Right ventricle myocardium inferior (tissue), 1 donor: ENCODE measurements at regions not wholly inside any gene's neighbourhood (a gene's known extent, or its start where the extent isn't known, plus 50 kb on each side); places are given as distances from the start of the nearest gene placed in this dataset.

Source experiments
- ATAC-seq: fragments of 200-7000 bp; cut with Tn5 transposase; one replicate; pipeline ENCODE4 v1.9.1; 2020; ENCODE audit warnings: mild to moderate bottlenecking, moderate library complexity
- DNase-seq: peaks from one replicate; pipeline ENCODE4 v3.0.0; 2021; ENCODE audit errors: missing footprints
- intact Hi-C: fragments of 100-400 bp; cut with DNase I; formaldehyde crosslinking; loops from one replicate; pipeline ENCODE4 v1.11.0; 2022
- donor health status: DM: no; HTN: yes; CAD: no; lungs with severe emphysema.

DNA sequence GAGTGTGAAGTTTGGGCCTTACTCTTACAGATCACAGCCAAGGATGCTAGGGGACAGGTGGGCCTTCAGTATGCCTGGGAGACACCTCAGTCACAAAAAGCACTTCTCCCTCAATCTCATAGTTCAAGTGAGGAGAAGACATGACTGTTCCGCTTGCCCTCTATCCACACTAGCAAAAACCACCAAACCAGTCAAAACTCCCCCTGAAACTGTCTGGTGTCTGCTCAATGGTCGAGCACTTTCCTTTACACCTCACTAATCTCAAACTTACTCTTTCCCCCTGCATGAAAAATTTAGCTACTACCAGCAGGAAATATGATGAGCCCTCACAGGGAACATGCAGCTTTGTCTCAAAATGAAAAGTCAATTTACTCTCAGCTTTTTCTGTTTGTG, 232.2 kb downstream of the TRIB2 start:
- intact Hi-C loops: no loop called here
- no peak for ATAC-seq

DNA sequence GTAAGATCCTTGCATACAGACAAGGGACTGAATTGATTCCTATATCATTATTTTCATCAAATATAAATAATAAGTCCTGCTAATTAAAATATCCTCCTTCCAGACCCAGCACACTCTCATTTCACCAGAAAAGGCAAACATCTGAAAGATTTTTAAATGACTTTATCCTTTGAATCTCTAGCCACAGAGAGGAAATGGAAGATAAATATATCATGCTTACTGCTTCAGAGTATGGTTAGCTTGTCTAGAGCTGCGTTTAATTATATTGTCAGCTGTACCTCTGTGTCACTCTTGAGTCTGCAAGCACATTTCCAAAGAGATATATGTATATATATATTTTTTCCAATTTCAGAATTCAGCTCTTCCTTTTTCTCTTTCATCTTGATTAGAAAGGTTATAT, 232.7 kb downstream of the TRIB2 start:
- ATAC-seq: no peak
- no peak for DNase-seq
- intact Hi-C loops: no loop called here

More for the DNA sequence above, 232.2 kb downstream of the TRIB2 start:
- DNase-seq: no peak

DNA sequence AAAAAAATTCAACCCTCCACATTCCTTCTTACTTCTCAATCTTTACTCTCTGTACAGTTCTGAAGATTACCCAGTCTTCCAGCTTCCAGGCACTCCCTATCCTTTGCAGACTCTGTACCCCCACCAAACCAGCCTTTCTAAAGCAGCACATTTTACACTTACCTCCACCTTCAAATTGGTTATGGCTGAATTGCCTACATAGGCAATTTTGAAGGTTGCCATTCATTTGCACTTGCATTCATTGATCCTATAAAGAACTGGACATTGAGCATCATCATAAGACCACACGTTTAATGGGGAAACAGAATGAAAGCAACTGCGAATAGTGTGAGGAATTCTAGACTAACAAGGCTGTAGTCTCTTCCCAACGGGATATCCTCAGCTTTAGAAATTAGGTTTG, 233.4 kb downstream of the TRIB2 start:
- no peak for DNase-seq
- ATAC-seq: no peak
- intact Hi-C loops: no loop called here

DNA sequence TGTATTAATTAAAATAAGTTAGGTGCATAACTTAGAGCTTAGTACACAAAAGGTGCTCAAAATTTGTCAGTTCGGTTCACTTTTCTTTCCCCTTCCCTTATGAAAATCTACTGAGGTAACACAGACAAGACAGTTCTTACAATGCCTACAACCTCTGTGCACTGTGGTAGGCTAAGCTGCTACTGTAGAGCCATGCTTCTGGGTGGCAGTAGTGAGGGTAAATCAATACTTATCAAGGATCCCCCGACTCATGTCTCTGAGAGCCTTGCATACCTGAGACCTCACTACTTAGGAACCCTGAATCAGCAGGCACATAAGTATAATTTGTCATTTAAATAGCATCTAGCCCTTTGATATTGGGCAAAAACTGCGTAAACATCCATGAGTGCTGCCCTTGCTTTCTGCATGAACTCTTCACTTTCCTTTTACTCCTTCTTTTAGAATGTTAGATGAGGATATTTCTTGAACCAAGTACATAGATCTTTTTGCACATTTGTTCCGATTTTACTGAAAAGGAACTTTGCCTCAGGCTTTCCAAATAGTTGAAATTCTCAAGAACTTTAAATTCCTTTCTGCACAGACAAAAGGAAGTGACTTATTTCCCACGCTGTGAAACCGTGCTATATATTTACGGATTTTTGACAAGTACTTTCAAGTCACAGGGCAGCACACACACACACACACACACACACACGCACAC, 234.4 kb downstream of the TRIB2 start:
- ATAC-seq: no peak
- intact Hi-C loops: no loop called here
- no peak for DNase-seq

DNA sequence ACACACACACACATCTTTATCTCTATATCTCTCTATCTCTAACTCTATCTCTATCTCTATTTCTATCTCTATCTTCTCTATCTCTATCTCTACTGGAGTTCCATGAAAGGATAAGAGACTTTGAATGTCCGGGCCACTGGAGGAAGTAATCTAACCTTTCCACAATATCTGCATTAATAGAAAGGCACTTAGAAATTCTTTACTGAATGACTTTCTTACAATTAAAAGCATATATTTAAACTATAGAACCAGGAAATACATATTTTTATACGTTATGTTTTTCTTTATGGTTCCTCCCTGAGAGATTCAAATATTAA, 234.9 kb downstream of the TRIB2 start:
- ATAC-seq (no peak), DNase-seq (no peak)
- intact Hi-C loops: no loop called here

DNA sequence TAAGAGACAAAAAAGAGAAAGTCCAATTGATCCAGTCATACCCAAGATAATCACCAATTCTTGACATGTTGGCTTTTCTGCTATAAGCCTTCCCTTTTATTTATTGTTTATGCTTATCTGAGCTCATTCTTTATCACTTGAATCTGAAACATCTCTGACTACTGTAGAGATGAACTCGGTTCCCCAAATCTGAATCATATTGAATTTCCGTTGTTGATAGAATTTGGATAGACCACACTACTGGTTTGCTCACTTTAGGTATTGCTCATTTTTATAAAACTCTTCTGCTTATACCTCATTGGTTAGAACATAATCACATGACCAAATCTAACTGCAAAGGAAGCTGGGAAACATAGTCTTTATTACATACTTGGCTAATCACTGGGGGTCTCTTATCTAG, 236.9 kb downstream of the TRIB2 start:
- no peak for DNase-seq
- no peak for ATAC-seq
- intact Hi-C loops: no loop called here

DNA sequence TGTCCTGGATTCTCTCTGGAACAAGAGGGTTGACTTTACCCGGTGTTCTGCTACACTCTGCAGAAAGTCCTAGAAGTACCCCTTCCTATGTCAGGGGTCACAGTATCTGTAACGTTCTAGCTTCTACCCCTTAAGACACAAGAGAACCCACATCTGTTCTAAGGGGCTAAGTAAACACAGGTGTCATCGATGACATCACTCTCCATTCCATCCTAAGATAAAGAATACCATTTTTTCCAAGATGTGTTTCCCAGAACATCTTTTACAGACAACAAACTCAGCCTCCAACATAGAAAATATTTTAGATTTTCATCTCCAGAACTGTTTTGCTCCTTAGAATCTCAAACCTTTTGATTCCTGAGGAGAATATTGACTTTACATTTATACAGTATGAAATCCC, 239.1 kb downstream of the TRIB2 start:
- ATAC-seq (no peak), DNase-seq (no peak)
- intact Hi-C loops: no loop called here

DNA sequence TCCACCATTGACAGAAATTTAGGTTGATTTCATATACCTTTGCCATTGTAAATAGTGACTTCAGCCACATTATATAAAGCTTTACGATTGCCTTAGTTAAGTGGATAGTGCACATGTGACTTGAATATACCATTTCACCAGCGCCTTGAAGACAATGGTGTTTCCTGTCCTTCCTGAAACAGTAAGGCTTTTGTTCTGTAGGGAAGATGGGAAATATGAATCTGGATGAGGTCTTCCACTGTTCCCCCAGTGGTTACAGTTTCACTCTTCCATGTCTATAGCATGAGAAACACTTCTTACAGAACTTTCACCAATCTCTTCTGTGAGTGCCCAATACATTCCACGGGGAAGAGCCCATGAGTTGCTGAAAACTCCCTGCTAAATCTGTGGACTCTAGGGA, 240.5 kb downstream of the TRIB2 start:
- DNase-seq: no peak
- intact Hi-C loops: no loop called here
- ATAC-seq: no peak

DNA sequence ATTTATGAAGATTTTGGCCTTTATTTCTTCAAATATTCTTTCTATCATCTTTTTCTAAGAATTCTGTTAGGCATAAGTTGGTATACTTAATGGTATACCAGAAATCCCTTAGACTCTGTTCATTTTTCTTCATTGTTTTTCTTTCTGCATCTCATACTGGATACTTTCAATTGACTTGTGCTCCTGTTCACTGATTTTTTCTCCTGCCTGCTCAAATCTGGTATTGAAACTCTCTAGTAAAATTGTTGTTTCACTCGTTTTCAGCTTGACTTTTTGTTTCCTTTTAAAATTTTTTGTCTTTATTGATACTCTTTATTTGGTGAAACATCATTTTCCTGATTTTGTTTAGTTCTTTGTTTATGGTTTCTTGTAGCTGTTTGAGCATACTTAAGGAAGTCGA, 243.2 kb downstream of the TRIB2 start:
- intact Hi-C loops: no loop called here
- ATAC-seq (no peak), DNase-seq (no peak)

DNA sequence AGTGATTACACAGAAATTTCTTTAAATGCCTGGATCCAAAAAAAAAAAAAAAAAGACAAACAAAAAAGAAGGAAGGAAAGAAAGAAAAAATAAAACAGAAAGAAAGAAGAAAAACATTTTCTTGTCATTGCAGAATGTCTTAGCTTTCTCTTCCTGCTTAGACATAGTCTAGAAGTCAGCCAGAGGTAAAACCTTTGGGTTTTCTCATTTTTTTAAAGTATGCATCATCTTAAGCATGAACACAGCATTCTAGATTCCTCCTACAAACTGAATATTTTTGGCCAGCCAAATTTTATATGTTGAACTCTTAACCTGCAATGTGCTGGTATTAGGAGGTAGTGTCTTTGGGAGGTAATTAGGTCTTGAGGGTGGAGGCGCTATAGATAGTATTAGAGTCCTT, 243.9 kb downstream of the TRIB2 start:
- intact Hi-C loops: no loop called here
- no peak for ATAC-seq
- no peak for DNase-seq

DNA sequence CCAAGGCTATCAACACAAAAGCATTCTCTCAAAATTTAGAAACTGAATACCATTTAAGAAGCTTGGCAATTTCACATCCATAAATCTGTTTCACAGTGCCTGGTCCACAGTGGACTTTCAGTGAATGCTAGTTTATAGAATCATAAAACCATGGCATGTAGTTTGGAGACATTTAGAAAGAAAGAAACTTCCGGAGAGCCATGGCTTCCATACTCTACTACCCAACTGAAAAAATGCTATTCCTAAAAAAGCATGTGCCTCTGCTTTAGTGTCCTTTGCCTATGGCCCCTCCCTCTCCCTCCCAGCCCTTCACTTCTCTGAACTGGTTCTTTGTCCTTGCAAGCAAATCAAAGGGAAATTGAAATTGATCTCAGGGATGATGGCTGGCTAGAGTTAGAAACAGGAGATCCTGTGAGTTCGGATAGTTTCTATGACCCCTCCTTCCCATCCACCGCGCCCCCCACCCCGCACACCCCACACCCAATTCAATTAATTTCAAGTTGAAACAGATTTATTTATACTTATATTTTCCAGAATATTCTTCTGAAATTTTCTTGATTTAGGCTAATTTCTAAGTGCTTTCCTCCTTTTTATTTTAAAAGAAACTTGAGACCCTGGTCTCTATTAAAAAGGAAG, 248.3 kb downstream of the TRIB2 start:
- DNase-seq (no peak), ATAC-seq (no peak)

DNA sequence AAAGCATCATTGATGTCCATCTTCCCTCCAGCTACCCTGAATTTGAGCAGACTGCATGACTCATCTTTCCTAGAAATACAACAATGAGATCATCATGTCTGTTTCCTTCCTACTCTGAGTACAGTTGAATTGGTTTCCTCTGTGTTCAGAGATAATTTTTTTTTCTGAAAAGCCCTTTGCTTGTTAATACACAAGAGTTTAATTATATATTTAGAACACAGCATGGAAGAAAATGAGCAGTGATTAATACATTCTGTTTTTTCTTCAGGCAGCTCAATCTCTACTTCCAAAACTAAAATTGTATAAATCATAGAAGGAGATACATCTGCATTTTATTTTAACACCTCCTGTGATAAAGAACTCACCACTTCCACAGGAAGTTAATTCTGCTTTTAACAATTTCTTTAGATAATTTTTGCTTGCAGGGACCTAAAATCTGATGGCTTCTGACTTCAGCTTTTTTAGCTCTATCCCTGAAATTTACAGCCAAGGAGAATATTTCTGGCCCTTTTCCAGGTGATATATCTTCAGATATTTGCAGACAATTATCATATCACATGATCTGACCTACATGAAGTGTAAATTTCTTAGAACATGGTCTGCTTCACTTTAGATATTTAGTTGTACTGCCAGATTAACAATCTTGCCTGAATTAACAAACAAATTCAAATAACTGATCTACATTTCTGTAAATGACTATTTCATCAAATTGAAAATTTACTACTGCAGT, 249.0 kb downstream of the TRIB2 start:
- intact Hi-C loops: no loop called here
- DNase-seq (no peak), ATAC-seq (peak; percentile 64)

More for the DNA sequence above, 248.3 kb downstream of the TRIB2 start:
- intact Hi-C loops: no loop called here

DNA sequence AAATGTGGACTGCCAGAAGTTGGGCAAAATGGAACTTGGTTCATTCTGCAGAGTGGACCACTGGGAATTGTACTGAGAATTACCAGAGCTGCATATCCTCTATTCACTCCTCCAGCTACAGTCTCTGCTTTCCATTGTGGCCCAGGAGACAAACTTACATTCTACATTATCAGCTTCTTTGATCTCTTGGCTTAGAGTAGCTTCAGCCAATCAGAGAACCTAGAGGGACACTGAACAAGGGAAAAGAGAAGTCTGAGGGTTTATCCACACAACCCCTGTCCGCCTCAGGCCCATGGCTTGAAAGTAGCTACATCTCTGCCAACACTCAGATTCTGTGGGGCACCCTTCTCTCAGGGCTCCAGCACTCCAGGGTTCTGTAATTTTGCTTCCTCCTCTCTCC, 251.1 kb downstream of the TRIB2 start:
- intact Hi-C loops: no loop called here

DNA sequence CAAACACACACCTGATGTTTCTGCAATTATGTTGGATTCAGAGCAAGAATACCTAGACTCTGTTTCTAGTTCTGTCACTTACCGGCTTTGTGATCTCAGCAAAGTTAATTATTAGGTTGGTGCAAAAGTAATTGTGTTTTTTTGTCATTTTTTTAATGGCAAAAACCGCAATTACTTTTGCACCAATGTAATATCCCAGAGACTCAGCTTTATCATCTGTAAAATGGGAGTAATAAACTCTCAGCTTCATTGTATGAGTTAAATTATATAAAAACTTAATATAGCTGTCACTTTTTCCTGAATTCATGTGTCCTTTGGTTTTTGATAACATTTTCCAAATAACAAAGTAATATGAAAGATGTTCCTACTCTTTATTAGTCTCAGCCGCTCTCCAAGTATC, 251.7 kb downstream of the TRIB2 start:
- ATAC-seq: no peak
- DNase-seq: no peak
- intact Hi-C loops: no loop called here

More for the DNA sequence above, 251.1 kb downstream of the TRIB2 start:
- ATAC-seq (no peak), DNase-seq (no peak)

DNA sequence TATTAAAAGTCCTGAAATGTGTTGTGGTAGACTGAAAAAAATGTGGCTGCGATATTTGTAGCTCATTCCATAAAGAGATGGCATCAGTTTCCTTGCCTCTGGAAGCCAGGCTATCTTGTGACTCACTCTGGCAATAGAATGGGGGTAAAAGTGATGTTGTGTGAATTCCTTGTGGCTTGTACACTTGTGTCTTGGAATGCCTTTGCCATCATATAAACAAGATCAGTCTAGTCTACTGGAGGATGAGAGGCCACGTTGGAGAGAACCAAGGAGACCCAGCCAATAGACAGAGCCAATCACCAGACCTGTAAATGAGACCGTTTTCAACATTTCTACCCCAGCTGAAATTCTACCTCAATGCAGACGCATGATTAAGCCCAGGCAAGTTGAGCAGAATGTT, 254.1 kb downstream of the TRIB2 start:
- no peak for ATAC-seq

DNA sequence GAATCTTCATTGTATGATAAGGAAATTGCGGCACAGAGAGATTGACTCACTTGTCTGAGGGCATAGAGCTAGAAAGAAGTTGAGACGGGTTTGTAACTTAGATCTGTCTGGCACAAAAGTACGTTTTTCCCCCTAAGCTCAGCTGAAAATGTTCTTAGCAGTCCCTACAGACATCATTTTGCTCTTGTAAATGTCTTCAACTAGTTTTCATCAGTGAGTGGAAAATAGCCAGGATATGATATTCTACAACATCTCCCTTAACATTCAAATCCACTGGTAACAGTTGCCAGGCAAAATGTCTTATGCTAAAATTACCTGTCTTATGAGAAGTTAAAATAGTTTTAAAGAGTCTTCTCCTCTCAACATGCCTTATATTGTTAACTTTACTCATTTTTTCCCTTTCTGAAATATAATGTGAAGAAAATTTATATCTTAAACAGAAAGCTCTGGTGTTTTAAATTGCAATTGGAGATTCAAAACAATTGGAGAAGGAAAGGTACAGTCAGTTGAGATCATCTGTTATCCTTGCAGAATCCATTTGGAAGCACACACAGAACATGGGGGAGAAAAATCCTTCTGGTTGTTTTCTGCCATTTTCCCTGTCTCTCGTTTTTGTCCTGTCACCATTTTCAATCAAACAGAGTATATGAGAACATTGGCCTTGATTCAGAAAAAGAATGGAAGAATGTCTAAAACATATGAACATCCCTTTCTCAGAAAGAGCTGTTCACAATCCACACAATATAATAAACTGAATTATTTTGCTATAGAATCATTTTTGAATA, 255.0 kb downstream of the TRIB2 start:
- ATAC-seq (no peak), DNase-seq (no peak)
- intact Hi-C loops: no loop called here

More for the DNA sequence above, 254.1 kb downstream of the TRIB2 start:
- DNase-seq: no peak
- intact Hi-C loops: no loop called here

DNA sequence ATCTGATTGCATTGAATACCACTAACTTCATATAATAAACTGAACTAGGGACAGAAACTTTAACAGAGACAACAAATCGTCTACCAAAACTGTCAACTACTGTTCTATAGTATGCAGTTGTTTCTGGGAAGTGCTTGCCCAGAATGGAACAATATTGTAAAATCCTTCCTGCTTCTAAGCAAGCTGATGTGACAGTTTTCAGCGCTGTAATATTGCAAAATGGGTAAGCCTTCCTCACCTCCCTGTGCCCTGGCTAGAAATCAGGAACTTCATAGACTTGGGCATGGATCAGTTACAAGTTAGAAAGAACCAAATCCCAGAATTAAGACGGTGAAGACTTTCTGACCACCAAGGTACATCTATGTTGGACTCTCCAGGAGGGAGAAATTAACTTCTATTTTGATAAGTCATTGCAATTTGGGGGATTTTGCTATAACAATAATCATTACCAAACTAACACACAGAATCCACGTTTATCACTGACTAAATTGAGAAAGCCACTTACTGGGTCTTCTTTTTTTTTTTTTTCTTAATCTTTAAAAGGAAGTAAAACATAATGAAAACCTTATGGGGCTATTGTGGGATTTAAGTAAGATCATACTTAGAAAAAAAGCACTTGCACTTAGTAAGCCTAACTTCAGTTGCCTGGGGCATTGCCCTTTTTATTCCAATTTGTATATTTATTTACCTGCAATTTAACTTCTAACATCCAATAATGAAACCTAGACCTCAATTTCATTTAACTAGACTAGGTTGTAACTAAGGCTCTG, 261.5 kb downstream of the TRIB2 start:
- ATAC-seq (no peak), DNase-seq (no peak)
- intact Hi-C loops: no loop called here

DNA sequence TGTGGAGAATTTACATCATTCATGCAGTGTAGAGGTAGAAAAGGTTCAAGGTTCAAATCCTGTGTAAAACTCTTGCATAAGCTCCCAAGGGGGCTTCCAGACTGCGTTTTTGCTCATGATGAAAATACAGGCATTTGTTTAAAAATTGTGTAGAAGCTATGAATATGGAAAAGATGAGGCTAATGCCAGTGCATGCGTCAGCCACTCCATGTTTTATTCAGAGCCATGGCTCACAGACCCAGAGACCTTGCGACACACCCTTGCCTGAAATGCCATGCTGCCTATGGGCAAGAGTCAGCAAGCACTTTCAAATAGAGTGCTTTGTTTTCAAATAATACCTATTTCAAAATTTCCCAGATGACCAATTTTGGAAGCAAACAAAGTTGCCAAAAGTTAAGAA, 262.3 kb downstream of the TRIB2 start:
- intact Hi-C loops: no loop called here
- DNase-seq: no peak
- ATAC-seq: no peak

DNA sequence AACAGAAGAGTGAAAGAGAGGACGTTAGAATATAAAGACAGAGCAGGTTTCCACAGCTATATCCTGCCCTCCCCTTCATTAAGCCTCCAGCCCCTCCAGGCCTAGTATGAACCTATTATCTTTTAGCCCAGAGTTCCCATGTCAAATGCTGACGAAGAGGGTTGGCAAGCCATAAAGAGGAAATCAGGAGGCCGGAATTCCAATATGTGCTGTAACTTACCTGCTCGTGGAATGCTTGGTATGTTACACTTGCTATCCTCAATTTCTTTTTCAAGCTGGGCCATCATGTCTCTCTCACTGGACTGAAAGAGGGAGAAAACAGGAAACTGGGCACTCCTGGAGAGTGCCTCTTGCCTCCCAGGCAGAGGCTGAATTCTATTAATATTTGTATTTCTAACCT, 264.1 kb downstream of the TRIB2 start:
- intact Hi-C loops: no loop called here
- DNase-seq: no peak
- no peak for ATAC-seq
